ENCODE measurements at regions not wholly inside any gene's neighbourhood (a gene's known extent, or its start where the extent isn't known, plus 50 kb on each side); places are given as distances from the start of the nearest gene placed in this dataset.

DNA sequence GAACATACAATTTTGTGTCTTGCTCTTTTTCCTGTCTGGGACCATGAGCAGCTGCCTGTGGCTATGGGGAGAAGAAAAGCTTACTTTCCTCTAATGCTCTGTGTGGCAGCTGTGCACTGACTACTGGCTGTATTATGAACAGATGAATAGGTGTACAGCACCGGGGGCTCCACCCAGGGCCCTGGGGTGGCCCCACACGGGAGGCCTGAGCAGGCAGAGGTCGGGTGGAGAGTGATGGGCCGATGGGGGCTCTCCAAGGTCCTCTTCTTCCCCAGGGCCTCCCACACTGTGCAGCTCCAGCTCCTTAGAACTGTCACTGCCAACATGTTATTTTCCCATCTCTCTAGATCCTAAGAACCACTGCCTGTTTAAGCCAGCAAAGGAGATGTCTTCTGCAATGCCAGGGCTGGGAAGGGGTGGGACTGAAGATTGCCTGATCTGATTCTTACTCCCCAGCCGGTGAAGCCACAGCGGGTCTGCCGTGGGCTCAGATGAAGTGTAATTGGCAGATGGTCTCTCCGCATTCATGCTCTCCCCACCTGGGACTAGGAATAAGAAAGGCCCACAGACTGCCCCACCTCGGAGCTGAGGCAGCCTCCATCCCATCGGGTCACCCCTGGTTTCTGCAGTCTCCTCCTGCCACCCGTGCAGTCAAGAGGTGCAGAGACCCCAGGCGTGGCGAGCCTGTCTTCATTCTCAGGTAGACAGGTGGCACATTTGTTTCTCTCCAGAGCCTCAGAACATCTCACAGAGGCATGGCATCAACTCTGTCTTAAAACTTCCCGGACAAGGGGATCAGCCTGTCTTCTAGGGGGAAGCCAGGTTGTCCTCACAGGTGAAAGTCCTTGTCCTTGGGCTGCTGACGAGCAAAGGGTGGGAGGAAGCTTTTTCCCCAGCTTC is 186.5 kb upstream of the GALNT2 start:
- POLR2A ChIA-PET, result no interaction called here
- TF ChIP-seq, protein P1, sequence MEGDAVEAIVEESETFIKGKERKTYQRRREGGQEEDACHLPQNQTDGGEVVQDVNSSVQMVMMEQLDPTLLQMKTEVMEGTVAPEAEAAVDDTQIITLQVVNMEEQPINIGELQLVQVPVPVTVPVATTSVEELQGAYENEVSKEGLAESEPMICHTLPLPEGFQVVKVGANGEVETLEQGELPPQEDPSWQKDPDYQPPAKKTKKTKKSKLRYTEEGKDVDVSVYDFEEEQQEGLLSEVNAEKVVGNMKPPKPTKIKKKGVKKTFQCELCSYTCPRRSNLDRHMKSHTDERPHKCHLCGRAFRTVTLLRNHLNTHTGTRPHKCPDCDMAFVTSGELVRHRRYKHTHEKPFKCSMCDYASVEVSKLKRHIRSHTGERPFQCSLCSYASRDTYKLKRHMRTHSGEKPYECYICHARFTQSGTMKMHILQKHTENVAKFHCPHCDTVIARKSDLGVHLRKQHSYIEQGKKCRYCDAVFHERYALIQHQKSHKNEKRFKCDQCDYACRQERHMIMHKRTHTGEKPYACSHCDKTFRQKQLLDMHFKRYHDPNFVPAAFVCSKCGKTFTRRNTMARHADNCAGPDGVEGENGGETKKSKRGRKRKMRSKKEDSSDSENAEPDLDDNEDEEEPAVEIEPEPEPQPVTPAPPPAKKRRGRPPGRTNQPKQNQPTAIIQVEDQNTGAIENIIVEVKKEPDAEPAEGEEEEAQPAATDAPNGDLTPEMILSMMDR (IDR thresholded peaks at IDR 0.05; ENCODE audit: control extremely low read depth, extremely low read depth, low read depth, missing control alignments), result no peak
- no peak for DNase-seq (ENCODE audit: extremely low spot score)
- CTCF ChIA-PET, result interaction anchor here (1.1 to 1.7 kb wide), 2 partner anchors 7 to 11 kb away, joined by 3 to 4 read pairs; no protein-coding TSS in a partner anchor

DNA sequence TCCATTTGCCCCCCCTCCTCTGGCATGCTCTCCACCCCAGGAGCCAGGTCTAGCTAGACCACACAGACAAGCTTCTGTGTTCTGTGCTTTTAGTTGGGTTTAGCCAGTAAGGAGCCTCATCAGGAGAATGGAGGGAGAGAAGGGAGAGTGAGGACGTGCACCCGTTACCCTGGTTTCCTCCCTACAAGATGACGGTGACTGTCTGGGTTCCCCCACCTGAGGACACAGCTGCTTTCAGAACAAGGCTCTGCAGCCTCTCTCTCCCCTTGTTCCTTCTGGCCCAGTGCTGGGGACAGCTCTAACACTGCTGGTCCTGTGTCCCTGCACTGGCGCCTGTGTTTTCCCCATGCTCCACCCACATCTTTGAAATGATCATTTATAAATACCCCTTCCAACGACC is 184.4 kb upstream of the GALNT2 start:
- POLR2A ChIA-PET, result no interaction called here
- no peak for DNase-seq (ENCODE audit: extremely low spot score)
- CTCF ChIA-PET, result no interaction called here
- TF ChIP-seq, protein P1 (IDR thresholded peaks at IDR 0.05; ENCODE audit: control extremely low read depth, extremely low read depth, low read depth, missing control alignments), result no peak

GRCh38 chr1:229883504-229884200 is 183.4 kb upstream of the GALNT2 start:
- CTCF ChIA-PET, result no interaction called here
- TF ChIP-seq, protein P1 (IDR thresholded peaks at IDR 0.05; ENCODE audit: control extremely low read depth, extremely low read depth, low read depth, missing control alignments), result no peak
- peak; percentile 1 for DNase-seq (ENCODE audit: extremely low spot score)
- POLR2A ChIA-PET, result no interaction called here

GRCh38 chr1:229884765-229885164 is 182.3 kb upstream of the GALNT2 start:
- POLR2A ChIA-PET, result no interaction called here
- DNase-seq (ENCODE audit: extremely low spot score), result peak; percentile 12
- CTCF ChIA-PET, result no interaction called here

GRCh38 chr1:229885568-229886495 is 181.2 kb upstream of the GALNT2 start:
- DNase-seq (ENCODE audit: extremely low spot score), result no peak
- ChIA-PET CTCF (interaction anchor here (0.9 to 1.6 kb wide), 3 partner anchors 12 to 224 kb away, joined by 3 to 4 read pairs (median 3); no protein-coding TSS in a partner anchor), POLR2A (no interaction called here)
- TF ChIP-seq, protein P1 (IDR thresholded peaks at IDR 0.05; ENCODE audit: control extremely low read depth, extremely low read depth, low read depth, missing control alignments), result no peak

More at GRCh38 chr1:229884765-229885164, 182.3 kb upstream of the GALNT2 start:
- TF ChIP-seq, protein P1 (IDR thresholded peaks at IDR 0.05; ENCODE audit: control extremely low read depth, extremely low read depth, low read depth, missing control alignments), result no peak

GRCh38 chr1:229886636-229887035 is 180.4 kb upstream of the GALNT2 start:
- TF ChIP-seq, protein P1 (IDR thresholded peaks at IDR 0.05; ENCODE audit: control extremely low read depth, extremely low read depth, low read depth, missing control alignments), result no peak
- CTCF ChIA-PET, result interaction anchor here (1.0 to 1.6 kb wide), 3 partner anchors 11 to 225 kb away, joined by 3 to 4 read pairs (median 4); no protein-coding TSS in a partner anchor
- POLR2A ChIA-PET, result no interaction called here
- DNase-seq (ENCODE audit: extremely low spot score), result no peak

All from GM10248 (cell line).